Left lung (tissue), 4 donors: ENCODE measurements at regions not wholly inside any gene's neighbourhood (a gene's known extent, or its start where the extent isn't known, plus 50 kb on each side); places are given as distances from the start of the nearest gene placed in this dataset.

ENCODE experiments used
- ATAC-seq: fragments of 200-7000 bp; cut with Tn5 transposase; one replicate; pipeline ENCODE4 v1.9.1; 2020; ENCODE audit warnings: moderate library complexity
- DNase-seq, 4 donors: peaks; one replicate each; pipeline ENCODE4 v3.0.0-alpha.2; 2013 to 2020
- H3K27ac ChIP-seq, 2 donors: fragments of 200-600 bp; sonication (generic) in 1 of 2; one replicate each; pipeline versions ENCODE4 v1.5.0 to v1.8.0; 2020 to 2021
- H3K27me3 ChIP-seq, 2 donors: fragments of 200-600 bp; sonication (generic) in 1 of 2; one replicate each; pipeline versions ENCODE4 v1.5.0 to v1.8.0; 2020 to 2021
- H3K36me3 ChIP-seq, 2 donors: fragments of 200-600 bp; sonication (generic) in 1 of 2; one replicate each; pipeline versions ENCODE4 v1.5.0 to v1.8.0; 2020 to 2021
- H3K4me1 ChIP-seq, 2 donors: fragments of 200-600 bp; one replicate each; pipeline ENCODE4 v1.8.0; 2021
- H3K4me3 ChIP-seq, 2 donors: fragments of 200-600 bp; sonication (generic) in 1 of 2; one replicate each; pipeline versions ENCODE4 v1.5.0 to v1.8.0; 2020 to 2021; ENCODE audit warnings: mild to moderate bottlenecking in 1 of 2
- H3K9me3 ChIP-seq, 2 donors: fragments of 200-600 bp; sonication (generic) in 1 of 2; one replicate each; pipeline versions ENCODE4 v1.5.0 to v1.8.0; 2020 to 2021
- intact Hi-C, 2 donors: fragments of 100-400 bp; cut with DNase I; formaldehyde crosslinking; loops; one replicate each; pipeline versions ENCODE4 v1.11.2 to v1.14.2; 2022
- TF ChIP-seq, protein P1 (sequence below), 2 donors: fragments of 200-600 bp; sonication (generic) in 1 of 2; IDR thresholded peaks; one replicate each; pipeline versions ENCODE4 v1.5.0 to v1.8.0; 2021; ENCODE audit warnings: antibody characterized with exemption in 2 of 2
- donor health status: DM: no; HTN: yes; CAD: no.
- donor health status: DM: no; HTN: no; CAD: no.

DNA sequence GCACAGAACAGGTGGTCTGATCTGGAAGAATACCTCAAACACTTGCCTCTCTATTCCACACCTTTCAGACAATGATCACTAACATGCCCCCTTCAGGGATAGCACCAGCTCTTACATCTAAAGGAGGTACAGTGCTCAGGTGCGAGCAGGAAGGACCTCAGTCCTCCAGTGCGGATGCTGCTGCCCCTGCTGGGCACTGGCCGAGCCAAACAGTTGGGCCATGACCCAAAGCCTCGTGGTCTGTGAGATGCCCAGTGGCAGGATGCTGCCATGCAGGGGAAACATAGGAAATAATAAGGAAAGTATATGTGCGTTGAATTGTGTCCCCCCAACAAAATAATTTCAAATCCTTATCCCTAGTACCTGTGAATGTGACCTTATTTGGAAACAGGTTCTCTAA lies 243.7 kb downstream of the NDUFA10 start:
- H3K9me3 ChIP-seq, result peaks cover 0 to 4% of the 10 kb centered on the region in 2 donors
- TF ChIP-seq, protein P1, sequence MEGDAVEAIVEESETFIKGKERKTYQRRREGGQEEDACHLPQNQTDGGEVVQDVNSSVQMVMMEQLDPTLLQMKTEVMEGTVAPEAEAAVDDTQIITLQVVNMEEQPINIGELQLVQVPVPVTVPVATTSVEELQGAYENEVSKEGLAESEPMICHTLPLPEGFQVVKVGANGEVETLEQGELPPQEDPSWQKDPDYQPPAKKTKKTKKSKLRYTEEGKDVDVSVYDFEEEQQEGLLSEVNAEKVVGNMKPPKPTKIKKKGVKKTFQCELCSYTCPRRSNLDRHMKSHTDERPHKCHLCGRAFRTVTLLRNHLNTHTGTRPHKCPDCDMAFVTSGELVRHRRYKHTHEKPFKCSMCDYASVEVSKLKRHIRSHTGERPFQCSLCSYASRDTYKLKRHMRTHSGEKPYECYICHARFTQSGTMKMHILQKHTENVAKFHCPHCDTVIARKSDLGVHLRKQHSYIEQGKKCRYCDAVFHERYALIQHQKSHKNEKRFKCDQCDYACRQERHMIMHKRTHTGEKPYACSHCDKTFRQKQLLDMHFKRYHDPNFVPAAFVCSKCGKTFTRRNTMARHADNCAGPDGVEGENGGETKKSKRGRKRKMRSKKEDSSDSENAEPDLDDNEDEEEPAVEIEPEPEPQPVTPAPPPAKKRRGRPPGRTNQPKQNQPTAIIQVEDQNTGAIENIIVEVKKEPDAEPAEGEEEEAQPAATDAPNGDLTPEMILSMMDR (IDR thresholded peaks at IDR 0.05), result no peak
- ATAC-seq (no peak), DNase-seq (no peak)
- no peaks in the 10 kb centered on the region for H3K36me3 ChIP-seq
- no peaks in the 10 kb centered on the region for H3K4me1 ChIP-seq
- H3K27ac ChIP-seq, result no peak overlapping the region
- intact Hi-C loops, result no loop called here
- peaks cover 0 to 5% of the 10 kb centered on the region in 2 donors for H3K27me3 ChIP-seq
- no peak overlapping the region for H3K4me3 ChIP-seq

DNA sequence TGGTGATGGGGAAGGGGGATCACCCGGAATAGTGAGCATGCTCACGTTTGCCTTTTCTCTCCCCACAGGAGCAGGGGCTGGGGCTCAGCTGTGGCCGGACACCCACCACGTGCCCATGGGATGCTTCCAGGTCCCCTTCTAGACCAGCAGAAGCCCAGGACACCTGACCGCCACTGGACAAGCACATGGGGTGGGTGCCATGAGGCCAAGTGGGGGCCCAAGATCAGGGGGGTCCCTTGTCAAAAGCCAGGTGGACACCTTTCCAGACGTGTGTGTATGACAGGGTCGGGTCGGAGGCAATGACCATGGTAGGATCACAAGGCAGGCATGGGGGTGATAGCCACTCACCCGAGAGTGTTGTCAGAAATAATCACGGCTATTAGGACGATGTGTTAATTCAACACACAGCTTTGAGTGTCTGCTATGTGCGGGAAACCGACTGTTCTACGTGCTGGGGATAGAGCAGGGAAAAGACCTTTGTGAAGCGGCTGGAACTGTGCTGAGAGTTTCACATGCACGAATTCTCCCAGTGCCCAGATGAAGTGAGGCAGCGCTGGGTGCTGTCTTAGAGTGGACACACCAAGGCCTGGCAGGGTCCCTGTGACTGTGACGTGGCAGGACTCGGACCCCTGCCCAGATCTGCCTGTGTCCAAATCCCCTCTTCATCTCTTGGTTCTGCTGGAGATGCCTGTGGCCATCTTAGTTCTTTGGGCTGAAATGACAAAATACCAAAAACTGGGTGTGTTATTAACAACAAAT lies 244.7 kb downstream of the NDUFA10 start:
- peaks cover 0 to 8% of the 10 kb centered on the region in 2 donors for H3K27me3 ChIP-seq
- TF ChIP-seq, protein P1 (IDR thresholded peaks at IDR 0.05), result no peak
- intact Hi-C loops, result no loop called here
- no peak overlapping the region for H3K27ac ChIP-seq
- no peaks in the 10 kb centered on the region for H3K36me3 ChIP-seq
- no peak overlapping the region for H3K4me3 ChIP-seq
- no peak for DNase-seq
- H3K4me1 ChIP-seq, result no peaks in the 10 kb centered on the region
- no peak for ATAC-seq
- H3K9me3 ChIP-seq, result no peaks in the 10 kb centered on the region

DNA sequence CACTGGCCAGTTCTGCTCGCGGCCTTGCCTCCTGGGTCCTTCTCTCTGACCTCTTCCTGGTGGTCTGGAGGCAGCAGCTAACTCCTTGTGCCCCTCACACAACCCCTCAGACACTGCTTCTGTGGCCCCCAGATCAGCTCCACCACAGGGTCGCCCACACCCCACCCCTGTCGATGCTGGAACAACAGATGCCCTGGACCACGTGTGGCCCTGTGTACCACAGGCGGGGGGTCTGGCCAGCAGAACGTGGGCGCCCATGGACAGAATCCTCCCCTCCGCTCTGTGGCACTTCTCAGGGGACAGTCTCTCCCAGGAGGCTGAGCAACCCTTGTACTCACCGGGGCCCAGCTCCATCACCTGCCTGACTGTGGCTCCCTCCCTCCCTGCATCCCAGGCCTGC lies 245.6 kb downstream of the NDUFA10 start:
- no peaks in the 10 kb centered on the region for H3K9me3 ChIP-seq
- intact Hi-C loops, result no loop called here
- H3K4me1 ChIP-seq, result no peaks in the 10 kb centered on the region
- no peak overlapping the region for H3K4me3 ChIP-seq
- DNase-seq (no peak), ATAC-seq (no peak)
- no peaks in the 10 kb centered on the region for H3K36me3 ChIP-seq
- H3K27ac ChIP-seq, result no peak overlapping the region
- TF ChIP-seq, protein P1 (IDR thresholded peaks at IDR 0.05), result no peak
- H3K27me3 ChIP-seq, result peaks cover 0 to 8% of the 10 kb centered on the region in 2 donors

DNA sequence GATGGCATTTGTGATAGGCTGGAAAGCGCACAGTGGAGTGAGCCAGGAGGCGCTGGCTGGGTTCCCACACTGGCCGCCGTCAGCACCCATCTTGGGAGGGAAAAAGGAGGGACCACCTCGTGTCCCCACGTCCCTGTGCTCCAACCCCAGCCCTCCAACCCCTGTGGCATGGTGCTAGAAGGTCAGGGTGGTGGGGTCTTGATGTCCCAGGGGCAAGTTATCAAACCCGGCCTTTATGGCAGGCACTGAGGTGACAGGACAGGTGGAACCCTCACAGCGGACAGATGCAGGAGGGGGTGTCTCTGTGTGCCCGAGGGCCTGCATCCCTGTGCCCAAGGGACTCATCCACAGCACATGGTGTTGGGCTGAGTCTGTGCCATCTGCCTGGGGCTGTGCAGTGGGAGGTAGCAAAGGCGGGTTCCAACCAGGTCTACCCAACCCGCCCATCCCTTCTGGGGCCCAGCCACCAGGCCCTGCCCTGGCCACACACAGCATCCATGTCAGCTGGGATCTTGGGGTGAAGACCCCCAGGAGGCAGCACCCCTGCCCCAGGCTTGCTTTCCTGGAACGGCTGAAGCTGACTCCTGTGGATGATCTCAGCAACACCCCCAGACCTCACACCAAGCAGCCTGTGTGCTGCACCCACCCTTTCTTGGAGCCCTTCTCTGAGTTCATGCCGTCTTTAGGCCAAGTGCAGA lies 246.1 kb downstream of the NDUFA10 start:
- H3K4me1 ChIP-seq, result no peaks in the 10 kb centered on the region
- H3K27me3 ChIP-seq, result peaks cover 0 to 11% of the 10 kb centered on the region in 2 donors
- no peak for DNase-seq
- intact Hi-C loops, result no loop called here
- H3K27ac ChIP-seq, result no peak overlapping the region
- H3K4me3 ChIP-seq, result no peak overlapping the region
- TF ChIP-seq, protein P1 (IDR thresholded peaks at IDR 0.05), result no peak
- H3K36me3 ChIP-seq, result no peaks in the 10 kb centered on the region
- no peaks in the 10 kb centered on the region for H3K9me3 ChIP-seq
- ATAC-seq, result no peak

DNA sequence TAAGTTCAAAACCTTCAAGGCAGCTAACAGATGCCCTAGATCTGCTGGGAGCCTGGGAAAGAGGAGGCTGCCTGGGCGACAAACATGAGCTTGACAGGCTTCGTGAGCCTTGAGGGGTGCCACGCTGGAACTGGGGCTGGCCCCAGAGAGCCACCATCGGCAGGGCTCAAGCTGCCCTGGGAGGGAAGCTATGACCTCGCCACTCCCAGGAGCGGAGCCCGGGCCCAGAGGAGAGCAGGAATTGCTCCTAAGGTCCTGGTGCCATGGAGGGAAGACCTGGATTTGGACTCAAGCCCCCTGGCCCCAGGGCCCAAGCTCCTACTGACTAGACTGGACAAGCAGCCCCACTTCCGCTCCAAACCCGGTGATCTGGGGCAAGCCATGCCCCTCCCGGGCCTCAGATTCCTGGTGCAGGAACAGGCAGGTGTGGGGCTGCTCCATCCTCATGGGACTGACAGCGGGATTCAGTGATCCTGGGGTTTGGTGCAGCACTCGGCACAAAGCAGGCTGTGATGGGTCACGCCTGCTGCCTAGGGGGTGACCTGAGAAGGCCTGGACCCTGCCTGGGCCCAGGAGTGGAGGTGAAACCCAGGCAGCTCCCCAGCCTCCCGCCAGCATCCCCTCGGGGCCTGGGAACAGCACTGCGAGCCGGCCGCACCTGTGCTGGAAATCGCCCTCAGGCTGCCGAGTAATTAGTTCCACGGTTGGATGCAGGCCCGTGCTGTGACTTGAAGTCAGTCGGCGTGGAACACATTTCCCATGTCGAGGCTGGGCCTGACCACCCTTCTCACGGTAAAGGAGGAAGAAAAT lies 246.9 kb downstream of the NDUFA10 start:
- TF ChIP-seq, protein P1 (IDR thresholded peaks at IDR 0.05), result no peak
- DNase-seq, result no peak
- H3K27me3 ChIP-seq, result peaks cover 0 to 13% of the 10 kb centered on the region in 2 donors
- H3K9me3 ChIP-seq, result no peaks in the 10 kb centered on the region
- H3K4me3 ChIP-seq, result no peak overlapping the region
- ATAC-seq, result no peak
- no peaks in the 10 kb centered on the region for H3K36me3 ChIP-seq
- intact Hi-C loops, result no loop called here
- H3K4me1 ChIP-seq, result no peaks in the 10 kb centered on the region
- H3K27ac ChIP-seq, result no peak overlapping the region
